ENCODE measurements at regions not wholly inside any gene's neighbourhood (a gene's known extent, or its start where the extent isn't known, plus 50 kb on each side); places are given as distances from the start of the nearest gene placed in this dataset.
A peak's percentile ranks its signal among the peaks of the same experiment; 100 is the strongest.
"Not testable (repeated sequence)": the region's sequence is repeated elsewhere in the genome, so short reads cannot be mapped to it uniquely, and the experiment has no call there.

GRCh38 chr1:191668525-191668924, 489.7 kb upstream of the RGS18 start:
- DNase-seq: no peak

GRCh38 chr1:191669629-191670028, 488.6 kb upstream of the RGS18 start:
- DNase-seq: no peak

GRCh38 chr1:191671236-191671635, 487.0 kb upstream of the RGS18 start:
- no peak for DNase-seq

DNA sequence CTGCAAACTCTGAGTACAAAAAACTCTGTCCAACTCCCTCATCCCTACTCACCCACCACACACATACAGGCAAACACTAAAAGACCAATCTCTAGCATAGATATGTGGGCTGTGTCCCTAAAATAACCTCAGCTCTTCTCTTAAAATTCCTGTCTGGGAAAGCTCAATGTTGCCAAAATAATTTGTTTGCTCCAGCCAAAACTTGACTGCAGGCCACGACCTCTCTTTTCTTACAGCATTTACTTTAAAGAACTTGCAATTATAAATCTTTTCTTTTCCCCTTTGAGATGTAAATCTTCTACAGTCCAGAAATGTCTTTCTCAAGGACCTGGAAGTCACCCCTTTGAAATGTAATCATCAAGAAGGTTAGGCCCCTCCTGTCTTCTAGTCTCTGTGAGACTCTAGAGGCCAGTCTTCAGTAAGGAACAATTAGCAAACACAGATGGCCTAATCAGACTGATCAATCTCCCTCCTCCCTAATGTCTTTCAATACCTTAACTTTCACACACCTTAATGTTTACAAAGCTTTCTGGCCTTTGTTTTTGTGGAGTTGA, 483.6 kb upstream of the RGS18 start:
- DNase-seq: peak; percentile 39 to 86 (median 66)

GRCh38 chr1:191675856-191676783, 482.1 kb upstream of the RGS18 start:
- DNase-seq: peak in 2 of 3 donors; percentile 20 to 56

GRCh38 chr1:191685669-191686068, 472.6 kb upstream of the RGS18 start:
- DNase-seq: no peak

GRCh38 chr1:191687721-191688120, 470.5 kb upstream of the RGS18 start:
- DNase-seq: no peak

- no peak for DNase-seq
These were observed 467.3 kb upstream of the RGS18 start for GRCh38 chr1:191690931-191691330.

GRCh38 chr1:191693797-191694196, 464.5 kb upstream of the RGS18 start:
- no peak for DNase-seq

DNA sequence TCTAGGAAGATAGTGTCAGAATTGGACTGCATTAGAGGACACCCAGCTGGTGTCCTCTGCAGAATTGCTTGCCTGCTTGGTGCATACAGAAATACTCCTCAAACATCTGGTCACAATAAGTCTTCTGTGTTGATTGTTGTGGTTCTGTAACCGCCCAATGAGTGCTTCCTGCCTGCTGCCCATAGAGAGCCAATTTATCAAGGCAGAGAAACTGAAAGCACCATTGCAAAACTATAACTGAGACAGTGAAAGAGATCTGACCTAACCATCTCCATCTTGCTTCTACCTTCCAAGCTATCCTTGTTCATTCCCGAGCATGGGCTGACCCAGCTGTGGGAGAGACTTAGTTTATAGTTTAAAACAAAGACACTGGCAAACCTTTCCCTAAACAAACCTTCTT, 462.4 kb upstream of the RGS18 start:
- DNase-seq: no peak

- DNase-seq: no peak
These were observed 461.9 kb upstream of the RGS18 start for GRCh38 chr1:191696354-191696753.

- no peak for DNase-seq
These were observed 460.7 kb upstream of the RGS18 start for GRCh38 chr1:191697556-191697955.

- no peak for DNase-seq
These were observed 460.0 kb upstream of the RGS18 start for GRCh38 chr1:191698246-191698645.

- no peak for DNase-seq
These were observed 458.9 kb upstream of the RGS18 start for GRCh38 chr1:191699343-191699742.

- no peak for DNase-seq
These were observed 457.3 kb upstream of the RGS18 start for GRCh38 chr1:191700922-191701321.

DNA sequence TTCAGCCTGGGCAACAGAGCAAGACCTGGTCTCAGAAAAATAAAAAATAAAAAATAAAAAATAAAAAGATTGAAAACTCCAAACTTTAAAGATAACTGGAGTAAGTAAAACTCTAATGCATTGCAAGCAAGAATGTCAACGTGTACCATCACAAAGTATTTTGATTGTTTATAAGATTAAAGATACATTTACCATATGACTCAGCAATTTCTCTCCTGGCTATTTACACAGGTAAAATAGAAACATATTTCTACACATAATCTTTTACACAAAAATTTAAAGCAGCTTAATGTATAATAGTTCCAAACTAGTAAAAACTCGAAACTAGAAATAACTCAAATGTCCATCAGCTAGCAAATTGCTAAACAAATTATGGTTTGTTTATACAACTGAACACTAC, 456.1 kb upstream of the RGS18 start:
- DNase-seq: no peak

- DNase-seq: no peak
These were observed 451.0 kb upstream of the RGS18 start for GRCh38 chr1:191707288-191707687.

GRCh38 chr1:191709215-191709614, 449.0 kb upstream of the RGS18 start:
- DNase-seq: no peak

GRCh38 chr1:191711961-191712360, 446.3 kb upstream of the RGS18 start:
- DNase-seq: no peak

- no peak for DNase-seq
These were observed 443.4 kb upstream of the RGS18 start for GRCh38 chr1:191714845-191715244.

- DNase-seq: no peak
These were observed 428.5 kb upstream of the RGS18 start for GRCh38 chr1:191729742-191730141.

DNA sequence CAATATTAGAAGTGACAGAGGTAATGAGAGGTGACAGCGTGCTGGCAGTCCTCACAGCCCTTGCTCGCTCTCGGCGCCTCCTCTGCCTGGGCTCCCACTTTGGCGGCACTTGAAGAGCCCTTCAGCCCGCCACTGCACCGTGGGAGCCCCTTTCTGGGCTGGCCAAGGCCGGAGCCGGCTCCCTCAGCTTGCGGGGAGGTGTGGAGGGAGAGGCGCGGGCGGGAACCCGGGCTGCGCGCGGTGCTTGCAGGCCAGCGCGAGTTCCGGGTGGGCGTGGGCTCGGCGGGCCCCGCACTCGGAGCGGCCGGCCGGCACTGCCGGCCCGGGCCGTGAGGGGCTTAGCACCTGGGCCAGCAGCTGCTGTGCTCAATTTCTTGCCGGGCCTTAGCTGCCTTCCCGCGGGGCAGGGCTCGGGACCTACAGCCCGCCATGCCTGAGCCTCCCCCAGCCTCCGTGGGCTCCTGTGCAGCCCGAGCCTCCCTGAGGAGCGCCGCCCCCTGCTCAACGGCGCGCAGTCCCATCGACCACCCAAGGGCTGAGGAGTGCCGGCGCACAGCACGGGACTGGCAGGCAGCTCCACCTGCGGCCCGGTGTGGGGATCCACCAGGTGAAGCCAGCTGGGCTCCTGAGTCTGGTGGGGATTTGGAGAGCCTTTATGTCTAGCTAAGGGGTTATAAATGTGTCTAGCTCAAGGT, 426.5 kb upstream of the RGS18 start:
- DNase-seq: not testable (repeated sequence)

DNA sequence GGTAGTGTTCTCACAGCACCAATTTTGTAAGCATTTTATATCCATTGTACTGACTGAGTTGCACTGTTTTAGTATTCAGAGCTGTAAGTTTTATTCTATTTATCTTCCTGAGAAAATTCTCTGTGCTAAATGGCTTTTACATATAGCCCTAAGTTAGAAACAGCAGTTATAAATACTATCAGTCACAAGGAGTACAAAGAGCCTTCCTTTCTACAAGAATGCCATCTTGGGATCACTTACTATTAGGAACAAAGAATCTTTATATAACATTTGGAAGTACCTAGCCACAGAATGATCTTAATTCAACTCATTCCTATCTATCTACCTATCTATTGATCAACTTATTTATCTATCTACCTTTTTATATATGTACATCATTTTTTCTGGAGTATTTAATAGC, 423.9 kb upstream of the RGS18 start:
- no peak for DNase-seq

All from muscle of back (tissue), 3 donors.